HG02623 (cell line): ENCODE measurements at regions not wholly inside any gene's neighbourhood (a gene's known extent, or its start where the extent isn't known, plus 50 kb on each side); places are given as distances from the start of the nearest gene placed in this dataset.
"Not testable (repeated sequence)": the region's sequence is repeated elsewhere in the genome, so short reads cannot be mapped to it uniquely, and the experiment has no call there.

ENCODE experiments used
- ATAC-seq: cut with Tn5 transposase; IDR thresholded peaks from one replicate; pipeline ENCODE4 v1.9.1; 2021; ENCODE audit warnings: moderate library complexity; ENCODE audit not compliant: unreplicated experiment

GRCh38 chr4:187613089-187613839 lies 382.3 kb upstream of the ZFP42 start:
- no peak for ATAC-seq

GRCh38 chr4:187615972-187616371 lies 379.6 kb upstream of the ZFP42 start:
- ATAC-seq: no peak

- ATAC-seq: no peak
Observed at GRCh38 chr4:187617113-187617512, 378.5 kb upstream of the ZFP42 start.

GRCh38 chr4:187618701-187619281 lies 376.8 kb upstream of the ZFP42 start:
- ATAC-seq: no peak

GRCh38 chr4:187619319-187619718 lies 376.3 kb upstream of the ZFP42 start:
- no peak for ATAC-seq

- ATAC-seq: no peak
Observed at GRCh38 chr4:187632260-187632995, 363.1 kb upstream of the ZFP42 start.

GRCh38 chr4:187633245-187633644 lies 362.3 kb upstream of the ZFP42 start:
- ATAC-seq: no peak

GRCh38 chr4:187656959-187657358 lies 338.6 kb upstream of the ZFP42 start:
- ATAC-seq: no peak

- ATAC-seq: no peak
Observed at GRCh38 chr4:187663076-187663475, 332.5 kb upstream of the ZFP42 start.

- no peak for ATAC-seq
Observed at GRCh38 chr4:187664011-187664410, 331.6 kb upstream of the ZFP42 start.

GRCh38 chr4:187665086-187665485 lies 330.5 kb upstream of the ZFP42 start:
- no peak for ATAC-seq

GRCh38 chr4:187666034-187666433 lies 329.5 kb upstream of the ZFP42 start:
- ATAC-seq: no peak

GRCh38 chr4:187666697-187667494 lies 328.7 kb upstream of the ZFP42 start:
- no peak for ATAC-seq

- no peak for ATAC-seq
Observed at GRCh38 chr4:187668526-187669082, 327.0 kb upstream of the ZFP42 start.

- ATAC-seq: not testable (repeated sequence)
Observed at GRCh38 chr4:187671521-187671920, 324.1 kb upstream of the ZFP42 start.

GRCh38 chr4:187671958-187672357 lies 323.6 kb upstream of the ZFP42 start:
- not testable (repeated sequence) for ATAC-seq

- ATAC-seq: not testable (repeated sequence)
Observed at GRCh38 chr4:187672526-187672925, 323.0 kb upstream of the ZFP42 start.

- ATAC-seq: no peak
Observed at GRCh38 chr4:187679450-187679849, 316.1 kb upstream of the ZFP42 start.

GRCh38 chr4:187685247-187685646 lies 310.3 kb upstream of the ZFP42 start:
- ATAC-seq: no peak

GRCh38 chr4:187687697-187688096 lies 307.9 kb upstream of the ZFP42 start:
- ATAC-seq: no peak

- ATAC-seq: no peak
Observed at GRCh38 chr4:187692626-187693025, 302.9 kb upstream of the ZFP42 start.
